ENCODE measurements at regions not wholly inside any gene's neighbourhood (a gene's known extent, or its start where the extent isn't known, plus 50 kb on each side); places are given as distances from the start of the nearest gene placed in this dataset.

GRCh38 chr4:136307765-136308164 is 1224.5 kb downstream of the PCDH18 start:
- TF ChIP-seq POLR2A (IDR thresholded peaks at IDR 0.05; ENCODE audit: low read length): no peak
- no peak for TF ChIP-seq GATA1 (IDR thresholded peaks at IDR 0.05; ENCODE audit: low read depth, low read length)

All from erythroblast (primary cell).